DND-41 (cell line): ENCODE measurements at regions not wholly inside any gene's neighbourhood (a gene's known extent, or its start where the extent isn't known, plus 50 kb on each side); places are given as distances from the start of the nearest gene placed in this dataset.

ENCODE experiments used
- ATAC-seq: fragments of 200-7000 bp; cut with Tn5 transposase; 3 replicates; pipeline ENCODE4 v1.9.1; 2021; ENCODE audit warnings: low read depth; ENCODE audit not compliant: insufficient read depth
- DNase-seq: peaks from one replicate; pipeline ENCODE4 v3.0.0-alpha.2; 2020
- H2AFZ ChIP-seq: 2 replicates; pipeline ENCODE4 v1.6.0; 2012; ENCODE audit warnings: low read depth, low read length
- H3K27ac ChIP-seq: 2 replicates; pipeline ENCODE4 v1.5.1; 2012; ENCODE audit warnings: low read length, inconsistent platforms
- H3K27me3 ChIP-seq: fragments of 200-600 bp; sonication (generic); 2 replicates; pipeline ENCODE4 v1.6.0; 2012; ENCODE audit warnings: low read length, mild to moderate bottlenecking, inconsistent platforms; ENCODE audit not compliant: insufficient read depth, poor library complexity
- H3K36me3 ChIP-seq: 2 replicates; pipeline ENCODE4 v1.5.1; 2012; ENCODE audit warnings: low read length, inconsistent platforms; ENCODE audit not compliant: insufficient read depth
- H3K4me1 ChIP-seq: 2 replicates; pipeline ENCODE4 v1.5.1; 2012; ENCODE audit warnings: mild to moderate bottlenecking, low read length; ENCODE audit not compliant: insufficient read depth
- H3K4me2 ChIP-seq: 2 replicates; pipeline ENCODE4 v1.6.0; 2012; ENCODE audit warnings: mild to moderate bottlenecking, moderate library complexity, low read length, inconsistent platforms; ENCODE audit not compliant: insufficient read depth
- H3K4me3 ChIP-seq, 2 experiments: fragments of 200-600 bp in 1 of 2; shearing (Covaris generic) in 1 of 2; 2 replicates each; pipeline ENCODE4 v1.5.1; 2012 to 2016; ENCODE audit warnings: inconsistent platforms in 2 of 2, low read length in 2 of 2, mild to moderate bottlenecking in 2 of 2, low read depth in 1 of 2, moderate library complexity in 1 of 2
- H3K79me2 ChIP-seq: 2 replicates; pipeline ENCODE4 v1.6.0; 2012; ENCODE audit warnings: low read length, inconsistent platforms; ENCODE audit not compliant: insufficient read depth
- H3K9ac ChIP-seq: 2 replicates; pipeline ENCODE4 v1.6.0; 2012; ENCODE audit warnings: low read depth, mild to moderate bottlenecking, inconsistent platforms, low read length, moderate library complexity
- H3K9me3 ChIP-seq: 2 replicates; pipeline ENCODE4 v1.5.1; 2012; ENCODE audit warnings: low read length, moderate library complexity, mild to moderate bottlenecking, inconsistent platforms; ENCODE audit not compliant: insufficient read depth, severe bottlenecking
- H4K20me1 ChIP-seq: 2 replicates; pipeline ENCODE4 v1.6.0; 2012; ENCODE audit warnings: low read length; ENCODE audit not compliant: insufficient read depth
- CTCF ChIP-seq: IDR thresholded peaks from 2 replicates; pipeline ENCODE4 v1.5.1; 2012; ENCODE audit warnings: borderline replicate concordance, low read length, moderate library complexity, mild to moderate bottlenecking; ENCODE audit not compliant: poor library complexity, severe bottlenecking; ENCODE audit errors: extremely low read depth
- EZH2 ChIP-seq: IDR thresholded peaks from 3 replicates; pipeline ENCODE4 v1.6.1; 2012; ENCODE audit warnings: borderline replicate concordance, low read depth, mild to moderate bottlenecking, moderate library complexity, low read length, inconsistent platforms; ENCODE audit not compliant: severe bottlenecking

- Histone ChIP-seq H2AFZ (no peak overlapping the region), H3K27me3 (no peaks in the 10 kb centered on the region)
Observed at GRCh38 chr17:14015271-14015670, 54.0 kb upstream of the COX10 start.

GRCh38 chr17:14016858-14017257, 52.4 kb upstream of the COX10 start:
- Histone ChIP-seq H2AFZ (no peak overlapping the region), H3K79me2 (no peaks in the 10 kb centered on the region), H4K20me1 (no peaks in the 10 kb centered on the region), H3K27me3 (no peaks in the 10 kb centered on the region), H3K9ac (no peak overlapping the region), H3K27ac (no peak overlapping the region), H3K4me1 (no peaks in the 10 kb centered on the region), H3K36me3 (no peaks in the 10 kb centered on the region), H3K4me2 (no peak overlapping the region), H3K9me3 (no peaks in the 10 kb centered on the region), H3K4me3 (no peak overlapping the region)
- ATAC-seq (no peak), DNase-seq (no peak)
- no peak for TF ChIP-seq EZH2
- TF ChIP-seq CTCF, result no peak

More at GRCh38 chr17:14015271-14015670, 54.0 kb upstream of the COX10 start:
- H3K4me1 ChIP-seq, result no peaks in the 10 kb centered on the region
- H3K9me3 ChIP-seq, result no peaks in the 10 kb centered on the region
- no peak overlapping the region for H3K9ac ChIP-seq
- no peak overlapping the region for H3K4me3 ChIP-seq
- ATAC-seq (no peak), DNase-seq (no peak)
- H3K79me2 ChIP-seq, result no peaks in the 10 kb centered on the region
- TF ChIP-seq EZH2 (no peak), CTCF (no peak)
- no peaks in the 10 kb centered on the region for H3K36me3 ChIP-seq
- no peaks in the 10 kb centered on the region for H4K20me1 ChIP-seq
- no peak overlapping the region for H3K4me2 ChIP-seq
- H3K27ac ChIP-seq, result no peak overlapping the region

- no peak overlapping the region for H2AFZ ChIP-seq
- no peaks in the 10 kb centered on the region for H3K36me3 ChIP-seq
- H3K9ac ChIP-seq, result no peak overlapping the region
- no peak overlapping the region for H3K4me3 ChIP-seq
- H3K79me2 ChIP-seq, result no peaks in the 10 kb centered on the region
- H3K27me3 ChIP-seq, result no peaks in the 10 kb centered on the region
- no peaks in the 10 kb centered on the region for H3K4me1 ChIP-seq
- ATAC-seq (no peak), DNase-seq (no peak)
- TF ChIP-seq EZH2, result no peak
- TF ChIP-seq CTCF, result no peak
- H3K27ac ChIP-seq, result no peak overlapping the region
- no peak overlapping the region for H3K4me2 ChIP-seq
- H3K9me3 ChIP-seq, result no peaks in the 10 kb centered on the region
- no peaks in the 10 kb centered on the region for H4K20me1 ChIP-seq
Observed at GRCh38 chr17:14019186-14019956, 49.9 kb upstream of the COX10 start.
